ENCODE measurements at regions not wholly inside any gene's neighbourhood (a gene's known extent, or its start where the extent isn't known, plus 50 kb on each side); places are given as distances from the start of the nearest gene placed in this dataset.

DNA sequence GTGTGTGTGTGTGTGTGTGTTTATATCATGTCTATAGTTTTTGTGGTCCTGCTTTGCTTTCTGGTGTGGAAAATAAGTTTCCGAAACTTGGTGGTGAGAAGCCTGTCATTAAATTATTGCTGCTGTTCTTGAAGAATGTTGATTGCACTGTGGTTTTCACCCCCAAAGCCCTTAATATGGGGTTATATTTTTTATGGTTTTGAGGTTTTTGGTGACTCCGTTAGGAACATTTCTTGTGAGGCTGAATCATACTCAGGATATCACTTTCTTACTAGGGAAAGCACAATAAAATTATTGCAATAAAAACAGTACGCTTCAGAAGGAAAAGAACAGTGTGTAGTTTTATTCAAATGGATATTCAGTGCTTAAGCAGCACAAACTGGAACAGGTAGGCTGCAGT is 539.1 kb upstream of the MAGEB18 start:
- no peaks in the 10 kb centered on the region for H3K36me3 ChIP-seq
- H3K27ac ChIP-seq, result no peak overlapping the region
- Mint-ChIP-seq H3K9me3 (no peaks in the 10 kb centered on the region), H3K4me1 (no peaks in the 10 kb centered on the region), H3K4me3 (no peak overlapping the region), H3K27me3 (ENCODE audit: insufficient read depth, low read depth) (no peaks in the 10 kb centered on the region), H3K27ac (no peak overlapping the region), H3K36me3 (no peaks in the 10 kb centered on the region)
- no peak for TF ChIP-seq EZH2phosphoT487 (IDR thresholded peaks at IDR 0.05)
- no peaks in the 10 kb centered on the region for H3K79me2 ChIP-seq (ENCODE audit: low read depth)
- H2AFZ ChIP-seq (replicated peaks), result no peak overlapping the region
- no peaks in the 10 kb centered on the region for H3K27me3 ChIP-seq
- H3F3A ChIP-seq (ENCODE audit: low read depth), result no peaks in the 10 kb centered on the region
- H4K20me1 ChIP-seq (ENCODE audit: low read depth), result no peaks in the 10 kb centered on the region
- H3K9me3 ChIP-seq (ENCODE audit: low read depth), result no peaks in the 10 kb centered on the region
- H3K4me1 ChIP-seq, result no peaks in the 10 kb centered on the region
- H3K4me3 ChIP-seq, result no peak overlapping the region
- no peak for DNase-seq (ENCODE audit: low spot score)
- H3K4me2 ChIP-seq, result no peak overlapping the region
- H3K9ac ChIP-seq, result no peak overlapping the region

DNA sequence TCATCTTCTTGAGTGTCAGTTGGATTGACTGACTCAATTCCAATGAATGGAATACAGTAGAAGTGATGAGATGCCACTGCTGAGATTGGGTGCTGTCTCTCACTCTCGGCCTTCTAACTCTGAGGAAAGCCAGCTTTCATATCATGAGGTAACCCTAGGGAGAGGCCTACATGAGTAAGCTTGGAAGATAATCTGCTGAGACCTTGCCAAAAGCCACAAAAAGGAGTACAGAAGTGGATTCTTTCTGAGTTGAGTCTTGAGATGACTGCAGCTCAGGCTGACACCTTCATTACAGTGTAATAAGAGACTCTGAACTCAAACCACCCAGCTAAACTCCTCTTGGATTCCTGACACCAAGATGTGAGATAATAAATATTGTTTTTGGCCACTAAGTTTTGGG is 537.4 kb upstream of the MAGEB18 start:
- Histone ChIP-seq H3K9me3 (ENCODE audit: low read depth) (no peaks in the 10 kb centered on the region), H3K79me2 (ENCODE audit: low read depth) (no peaks in the 10 kb centered on the region), H3K4me3 (no peak overlapping the region), H3K27ac (no peak overlapping the region), H3F3A (ENCODE audit: low read depth) (no peaks in the 10 kb centered on the region), H3K4me1 (no peaks in the 10 kb centered on the region), H3K9ac (no peak overlapping the region), H3K36me3 (no peaks in the 10 kb centered on the region), H3K4me2 (no peak overlapping the region), H2AFZ (replicated peaks) (no peak overlapping the region), H4K20me1 (ENCODE audit: low read depth) (no peaks in the 10 kb centered on the region), H3K27me3 (no peaks in the 10 kb centered on the region)
- H3K4me1 Mint-ChIP-seq, result no peaks in the 10 kb centered on the region
- H3K36me3 Mint-ChIP-seq, result no peaks in the 10 kb centered on the region
- no peak for DNase-seq (ENCODE audit: low spot score)
- TF ChIP-seq EZH2phosphoT487 (IDR thresholded peaks at IDR 0.05) (no peak), EZH2 (IDR thresholded peaks at IDR 0.05) (no peak)
- TF ChIP-seq, protein P1, sequence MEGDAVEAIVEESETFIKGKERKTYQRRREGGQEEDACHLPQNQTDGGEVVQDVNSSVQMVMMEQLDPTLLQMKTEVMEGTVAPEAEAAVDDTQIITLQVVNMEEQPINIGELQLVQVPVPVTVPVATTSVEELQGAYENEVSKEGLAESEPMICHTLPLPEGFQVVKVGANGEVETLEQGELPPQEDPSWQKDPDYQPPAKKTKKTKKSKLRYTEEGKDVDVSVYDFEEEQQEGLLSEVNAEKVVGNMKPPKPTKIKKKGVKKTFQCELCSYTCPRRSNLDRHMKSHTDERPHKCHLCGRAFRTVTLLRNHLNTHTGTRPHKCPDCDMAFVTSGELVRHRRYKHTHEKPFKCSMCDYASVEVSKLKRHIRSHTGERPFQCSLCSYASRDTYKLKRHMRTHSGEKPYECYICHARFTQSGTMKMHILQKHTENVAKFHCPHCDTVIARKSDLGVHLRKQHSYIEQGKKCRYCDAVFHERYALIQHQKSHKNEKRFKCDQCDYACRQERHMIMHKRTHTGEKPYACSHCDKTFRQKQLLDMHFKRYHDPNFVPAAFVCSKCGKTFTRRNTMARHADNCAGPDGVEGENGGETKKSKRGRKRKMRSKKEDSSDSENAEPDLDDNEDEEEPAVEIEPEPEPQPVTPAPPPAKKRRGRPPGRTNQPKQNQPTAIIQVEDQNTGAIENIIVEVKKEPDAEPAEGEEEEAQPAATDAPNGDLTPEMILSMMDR (IDR thresholded peaks at IDR 0.05), result no peak
- H3K4me3 Mint-ChIP-seq, result no peak overlapping the region
- no peak overlapping the region for H3K27ac Mint-ChIP-seq
- no peaks in the 10 kb centered on the region for H3K27me3 Mint-ChIP-seq (ENCODE audit: insufficient read depth, low read depth)
- H3K9me3 Mint-ChIP-seq, result peaks cover 9% of the 10 kb centered on the region

DNA sequence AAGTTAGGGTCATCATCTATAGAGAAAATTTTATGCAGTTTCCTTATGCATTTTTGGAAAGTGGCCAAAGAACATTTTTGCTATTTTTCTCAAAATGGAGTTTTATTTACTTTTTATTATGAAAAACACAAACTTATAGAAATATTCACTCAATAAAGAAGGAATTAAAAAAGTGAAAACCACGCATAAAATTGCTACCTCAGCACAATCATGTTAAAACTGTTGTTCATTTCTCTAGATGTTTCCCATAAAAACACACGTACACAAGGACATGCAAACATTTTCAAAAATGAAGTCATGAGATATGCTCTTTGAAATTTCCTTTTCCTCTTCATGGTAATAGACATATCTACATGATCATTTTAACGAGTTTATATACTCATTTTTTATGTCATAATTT is 536.8 kb upstream of the MAGEB18 start:
- no peak overlapping the region for H3K27ac Mint-ChIP-seq
- no peaks in the 10 kb centered on the region for H3K9me3 ChIP-seq (ENCODE audit: low read depth)
- H3F3A ChIP-seq (ENCODE audit: low read depth), result no peaks in the 10 kb centered on the region
- H4K20me1 ChIP-seq (ENCODE audit: low read depth), result no peaks in the 10 kb centered on the region
- H3K9ac ChIP-seq, result no peak overlapping the region
- no peaks in the 10 kb centered on the region for H3K4me1 Mint-ChIP-seq
- no peaks in the 10 kb centered on the region for H3K4me1 ChIP-seq
- no peak overlapping the region for H3K4me2 ChIP-seq
- no peaks in the 10 kb centered on the region for H3K36me3 ChIP-seq
- H3K4me3 ChIP-seq, result no peak overlapping the region
- no peak for DNase-seq (ENCODE audit: low spot score)
- no peaks in the 10 kb centered on the region for H3K27me3 ChIP-seq
- H3K27ac ChIP-seq, result no peak overlapping the region
- TF ChIP-seq EZH2phosphoT487 (IDR thresholded peaks at IDR 0.05) (no peak), EZH2 (IDR thresholded peaks at IDR 0.05) (no peak)
- TF ChIP-seq, protein P1 (IDR thresholded peaks at IDR 0.05), result no peak
- H3K9me3 Mint-ChIP-seq, result peaks cover 9% of the 10 kb centered on the region
- H2AFZ ChIP-seq (replicated peaks), result no peak overlapping the region
- H3K4me3 Mint-ChIP-seq, result no peak overlapping the region
- no peaks in the 10 kb centered on the region for H3K27me3 Mint-ChIP-seq (ENCODE audit: insufficient read depth, low read depth)
- H3K79me2 ChIP-seq (ENCODE audit: low read depth), result no peaks in the 10 kb centered on the region
- H3K36me3 Mint-ChIP-seq, result no peaks in the 10 kb centered on the region

DNA sequence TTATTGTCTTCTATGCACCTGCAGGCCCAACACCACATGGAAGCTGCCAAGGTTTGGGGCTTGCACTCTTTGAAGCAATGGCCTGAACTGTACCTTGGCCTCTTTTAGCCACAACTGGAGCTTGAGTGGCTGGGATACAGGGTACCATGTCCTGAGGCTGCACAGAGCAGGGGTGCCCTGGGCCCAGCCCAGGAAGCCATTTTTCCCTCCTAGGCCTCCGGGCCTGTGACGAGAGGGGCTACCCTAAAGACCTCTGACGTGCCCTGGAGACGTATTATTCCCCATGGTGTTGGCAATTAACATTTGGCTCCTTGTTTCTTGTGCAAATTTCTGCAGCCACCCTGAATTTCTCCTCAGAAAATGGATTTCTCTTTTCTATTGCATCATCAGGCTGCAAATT is 519.9 kb upstream of the MAGEB18 start:
- no peaks in the 10 kb centered on the region for H3K36me3 ChIP-seq
- Mint-ChIP-seq H3K27ac (no peak overlapping the region), H3K36me3 (no peaks in the 10 kb centered on the region), H3K4me1 (no peaks in the 10 kb centered on the region), H3K27me3 (ENCODE audit: insufficient read depth, low read depth) (no peaks in the 10 kb centered on the region), H3K9me3 (peaks cover 3% of the 10 kb centered on the region), H3K4me3 (no peak overlapping the region)
- no peaks in the 10 kb centered on the region for H3K27me3 ChIP-seq
- no peak overlapping the region for H2AFZ ChIP-seq (replicated peaks)
- no peak overlapping the region for H3K9ac ChIP-seq
- TF ChIP-seq, protein P1 (IDR thresholded peaks at IDR 0.05), result no peak
- no peak for TF ChIP-seq EZH2phosphoT487 (IDR thresholded peaks at IDR 0.05)
- TF ChIP-seq EZH2 (IDR thresholded peaks at IDR 0.05), result no peak
- no peak for DNase-seq (ENCODE audit: low spot score)
- no peaks in the 10 kb centered on the region for H3F3A ChIP-seq (ENCODE audit: low read depth)
- H4K20me1 ChIP-seq (ENCODE audit: low read depth), result no peaks in the 10 kb centered on the region
- H3K4me2 ChIP-seq, result no peak overlapping the region
- no peaks in the 10 kb centered on the region for H3K4me1 ChIP-seq
- no peak overlapping the region for H3K4me3 ChIP-seq
- H3K79me2 ChIP-seq (ENCODE audit: low read depth), result no peaks in the 10 kb centered on the region
- no peaks in the 10 kb centered on the region for H3K9me3 ChIP-seq (ENCODE audit: low read depth)
- H3K27ac ChIP-seq, result no peak overlapping the region
